Activated T-helper 9 cell treated with anti-CD3 and anti-CD28 coated beads, Interleukin-2, amount 50 U/mL, for 16 hours (primary cell): ENCODE measurements at regions not wholly inside any gene's neighbourhood (a gene's known extent, or its start where the extent isn't known, plus 50 kb on each side); places are given as distances from the start of the nearest gene placed in this dataset.

Experiments
- DNase-seq: peaks from one replicate; pipeline ENCODE4 v3.0.0-alpha.2; 2020; ENCODE audit warnings: low read depth

- no peak for DNase-seq
Measured at GRCh38 chr1:30286988-30287839, 436.2 kb downstream of the MATN1 start.

- no peak for DNase-seq
Measured at GRCh38 chr1:30286241-30286987, 437.0 kb downstream of the MATN1 start.

GRCh38 chr1:30285501-30285932, 437.9 kb downstream of the MATN1 start:
- DNase-seq = no peak

GRCh38 chr1:30284728-30285475, 438.5 kb downstream of the MATN1 start:
- DNase-seq = no peak

GRCh38 chr1:30284226-30284625, 439.2 kb downstream of the MATN1 start:
- no peak for DNase-seq

GRCh38 chr1:30283199-30283962, 440.0 kb downstream of the MATN1 start:
- DNase-seq = no peak

- DNase-seq = no peak
Measured at GRCh38 chr1:30280572-30280971, 442.8 kb downstream of the MATN1 start.

GRCh38 chr1:30277911-30278310, 445.5 kb downstream of the MATN1 start:
- DNase-seq = no peak

GRCh38 chr1:30277415-30277814, 446.0 kb downstream of the MATN1 start:
- DNase-seq = no peak

- DNase-seq = no peak
Measured at GRCh38 chr1:30275926-30276764, 447.2 kb downstream of the MATN1 start.

GRCh38 chr1:30274976-30275621, 448.3 kb downstream of the MATN1 start:
- DNase-seq = no peak

- DNase-seq = no peak
Measured at GRCh38 chr1:30274173-30274970, 449.0 kb downstream of the MATN1 start.

GRCh38 chr1:30273456-30273855, 449.9 kb downstream of the MATN1 start:
- DNase-seq = no peak

GRCh38 chr1:30273021-30273325, 450.4 kb downstream of the MATN1 start:
- no peak for DNase-seq

- no peak for DNase-seq
Measured at GRCh38 chr1:30272277-30273020, 450.9 kb downstream of the MATN1 start.

GRCh38 chr1:30271401-30272276, 451.7 kb downstream of the MATN1 start:
- no peak for DNase-seq

- DNase-seq = no peak
Measured at GRCh38 chr1:30270461-30270860, 452.9 kb downstream of the MATN1 start.
